NCI-H2171 treated with DMSO at 0.1 percent for 48 hours (cell line): ENCODE measurements at regions not wholly inside any gene's neighbourhood (a gene's known extent, or its start where the extent isn't known, plus 50 kb on each side); places are given as distances from the start of the nearest gene placed in this dataset.

Experiments
- DNase-seq: peaks from one replicate; lab custom pipeline; 2025; lab: John Stamatoyannopoulos, UW

DNA sequence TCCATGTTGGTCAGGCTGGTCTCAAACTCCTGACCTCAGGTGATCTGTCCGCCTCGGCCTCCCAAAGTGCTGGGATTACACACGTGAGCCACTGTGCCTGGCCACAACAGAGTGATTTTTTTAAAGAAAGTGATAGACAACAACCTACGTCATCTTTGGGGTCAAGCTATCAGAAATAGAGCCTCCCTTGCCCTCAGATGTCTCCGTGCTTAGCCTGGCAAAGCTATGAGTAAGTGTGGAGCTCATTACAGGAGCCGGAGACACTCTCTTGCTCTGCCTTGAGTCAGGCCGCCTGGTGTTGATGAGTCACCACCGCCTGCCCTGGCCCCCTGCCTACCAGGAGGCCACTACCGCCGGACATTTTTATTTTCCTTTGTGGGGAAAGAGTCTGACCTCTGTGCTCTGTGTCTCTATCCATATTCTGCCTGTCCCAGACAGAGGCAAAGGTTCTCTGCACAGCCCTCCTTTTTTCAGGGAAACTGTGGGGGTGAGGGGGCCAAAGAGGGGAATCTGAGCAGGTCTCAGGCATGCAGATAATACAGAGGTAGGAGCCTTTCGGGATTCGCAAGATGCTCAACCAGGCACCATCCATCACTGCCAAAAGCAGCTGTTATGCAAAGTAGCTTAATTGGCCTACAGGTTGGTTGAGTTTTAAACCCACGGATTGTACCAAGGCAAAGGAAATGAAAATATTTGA lies 123.7 kb upstream of the CPEB4 start:
- no peak for DNase-seq

DNA sequence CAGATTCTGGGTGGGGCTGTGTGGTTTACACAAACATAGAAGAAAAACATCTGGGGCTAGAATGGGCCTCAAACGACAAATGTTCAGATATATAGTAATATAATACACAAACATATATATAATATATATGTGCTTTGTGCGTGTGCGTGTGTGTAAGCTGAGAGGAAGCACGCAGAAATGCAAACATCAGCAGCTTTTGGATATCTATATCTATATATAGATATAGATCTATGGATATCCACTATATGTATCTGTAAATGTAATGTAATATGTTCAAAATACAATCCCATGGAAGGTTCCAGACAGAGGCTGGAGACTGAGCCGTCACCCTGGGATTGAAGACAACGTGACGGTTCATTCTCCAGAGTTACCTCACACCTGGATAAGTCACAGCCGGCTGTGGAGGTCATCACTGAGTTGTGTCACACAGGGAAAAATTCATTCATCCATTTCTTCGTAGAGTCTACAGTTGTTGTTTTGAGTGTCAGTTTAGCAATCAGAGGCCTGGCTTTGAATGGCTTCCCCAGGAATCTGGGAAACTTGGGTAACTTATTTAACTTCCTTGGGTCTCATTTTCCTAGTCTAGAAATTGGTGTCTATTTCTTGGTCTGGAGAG lies 123.0 kb upstream of the CPEB4 start:
- no peak for DNase-seq

DNA sequence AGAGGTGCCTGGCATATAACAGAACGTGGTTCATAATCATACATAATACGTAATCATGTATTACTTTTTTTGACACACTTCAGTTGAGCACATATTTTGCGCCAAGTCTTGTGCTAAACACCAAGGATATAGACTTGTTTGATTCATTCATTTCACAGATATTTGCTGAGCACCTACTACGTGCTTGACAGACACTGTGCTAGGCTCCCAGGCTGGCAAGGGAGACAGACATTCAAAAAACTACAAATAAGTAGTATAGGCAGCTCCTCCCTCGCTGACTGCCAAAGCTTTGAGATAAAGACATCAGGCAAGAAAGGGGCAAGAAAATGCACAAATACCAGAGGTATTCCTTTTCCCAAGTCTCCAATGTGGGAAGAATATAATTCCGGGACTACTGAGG lies 122.5 kb upstream of the CPEB4 start:
- DNase-seq = no peak

DNA sequence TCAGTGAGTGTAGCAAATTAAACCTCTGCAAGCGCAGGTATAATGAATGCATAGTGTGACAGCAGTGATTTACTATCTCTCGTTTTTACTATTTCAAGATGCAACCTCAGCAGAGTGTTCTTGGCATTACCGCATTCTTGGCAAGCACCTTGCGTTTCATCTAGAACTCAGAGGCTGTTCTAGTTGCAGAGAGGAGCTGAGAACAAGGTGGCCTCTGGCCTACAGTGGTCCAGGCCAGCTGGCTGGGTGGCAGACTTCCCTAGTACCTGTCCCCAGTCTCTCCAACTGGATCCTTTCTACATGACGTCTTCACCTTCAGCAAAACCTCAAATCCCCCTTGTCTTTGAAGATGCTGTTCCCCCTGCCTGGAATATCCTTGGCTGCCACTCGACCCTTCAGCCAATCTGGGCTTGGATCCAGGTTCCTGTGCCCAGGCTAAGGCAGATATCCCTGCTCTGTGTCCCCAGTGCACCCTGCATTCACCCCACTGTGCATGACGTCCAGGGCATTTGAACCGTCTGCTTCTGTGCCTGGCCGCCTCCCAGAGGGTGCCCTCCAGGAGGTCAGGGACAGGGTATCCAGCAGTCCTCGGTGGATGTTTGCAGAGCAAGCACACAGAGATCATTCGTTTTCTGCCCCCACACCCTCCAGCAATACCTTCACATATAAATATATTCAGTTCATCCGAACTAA lies 120.4 kb upstream of the CPEB4 start:
- no peak for DNase-seq

DNA sequence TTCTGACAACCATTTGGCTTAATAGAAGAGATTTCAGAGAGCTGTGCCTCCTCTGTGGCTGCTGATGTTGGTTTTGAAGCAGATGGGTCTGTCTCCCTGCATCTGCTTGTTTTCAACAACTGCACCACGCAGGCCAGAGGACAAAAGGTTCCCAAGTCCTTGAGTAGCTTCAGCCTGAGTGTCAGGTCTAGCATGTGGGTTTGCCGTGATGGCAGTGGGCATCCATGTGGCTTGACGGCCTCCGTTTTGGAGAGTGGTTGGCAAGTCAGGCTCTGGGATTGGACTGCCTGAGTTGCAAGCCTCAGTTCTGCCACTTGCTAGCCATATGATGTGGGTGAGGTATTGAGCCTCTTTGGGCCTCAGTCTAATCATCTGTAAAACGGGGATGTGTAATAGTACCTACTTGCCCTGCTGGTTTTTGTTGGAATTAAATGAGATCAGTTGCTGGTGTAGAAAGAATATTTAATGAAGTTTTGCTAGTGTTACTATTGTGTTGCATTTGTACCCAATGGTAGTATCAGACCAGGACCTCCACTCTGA lies 119.8 kb upstream of the CPEB4 start:
- no peak for DNase-seq

DNA sequence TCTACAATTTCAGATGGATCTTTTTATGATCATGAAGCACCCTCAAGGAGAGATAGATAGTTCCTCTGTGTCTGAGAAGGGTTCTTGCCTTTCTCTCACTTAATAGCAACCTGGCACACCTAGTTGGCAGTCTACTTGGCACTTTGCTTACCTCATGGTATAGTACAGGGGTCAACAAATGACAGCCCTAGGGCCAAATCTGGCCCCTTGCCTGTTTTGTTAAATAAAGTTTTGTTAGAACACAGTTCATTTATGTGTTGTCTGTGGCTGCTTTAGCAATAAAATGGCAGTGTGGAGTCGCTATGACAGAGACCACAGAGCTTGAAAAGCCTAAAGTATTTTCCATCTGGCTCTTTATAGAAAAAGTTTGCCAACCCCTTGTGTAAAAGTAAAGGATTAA lies 119.3 kb upstream of the CPEB4 start:
- DNase-seq = no peak

DNA sequence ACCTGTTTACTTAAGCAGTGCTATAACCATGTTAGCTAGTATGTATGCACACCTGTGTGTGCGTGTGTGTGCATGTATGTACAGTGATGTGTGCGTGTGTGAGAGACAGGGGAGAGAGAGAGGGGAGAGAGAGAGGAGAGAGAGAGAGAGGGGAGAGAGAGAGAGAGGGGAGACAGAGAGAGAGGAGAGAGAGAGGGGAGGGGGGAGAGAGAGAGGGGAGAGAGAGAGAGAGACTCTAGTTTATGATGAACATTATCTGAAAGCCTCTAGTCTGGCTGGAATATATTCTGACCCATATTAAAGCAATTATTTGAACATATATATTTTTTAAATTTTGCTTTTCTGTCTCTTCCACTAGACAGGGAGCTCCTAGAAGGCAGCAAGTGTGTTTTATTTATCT lies 117.5 kb upstream of the CPEB4 start:
- DNase-seq = no peak

DNA sequence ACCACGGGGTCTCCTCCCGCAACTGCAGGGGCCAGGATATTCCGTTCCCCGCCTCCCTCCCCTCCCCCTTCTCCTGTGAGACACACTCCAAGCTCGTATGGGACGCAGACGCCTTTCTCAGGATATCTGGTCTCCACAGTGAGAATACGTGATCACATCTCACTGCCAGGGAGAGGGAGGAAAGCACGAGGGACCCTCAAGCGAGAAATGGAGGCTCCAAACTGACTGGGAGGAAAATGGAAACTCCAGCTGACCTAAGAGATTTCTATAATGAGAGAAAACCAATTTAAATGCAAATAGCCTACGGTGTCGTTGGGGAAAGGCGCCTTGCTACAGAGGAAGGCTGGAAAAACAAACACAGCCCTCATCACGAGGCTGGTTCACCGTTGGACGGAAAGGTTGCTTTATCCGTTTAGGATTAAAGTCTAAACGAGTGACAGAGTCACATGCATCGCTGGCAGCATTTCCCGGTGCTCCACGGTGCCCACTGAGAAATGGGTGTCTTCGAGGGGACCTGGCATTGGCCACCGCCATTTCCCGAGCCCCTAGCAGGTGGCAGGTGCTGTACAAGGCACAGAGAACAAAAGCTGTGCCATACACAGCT lies 116.9 kb upstream of the CPEB4 start:
- DNase-seq = no peak

DNA sequence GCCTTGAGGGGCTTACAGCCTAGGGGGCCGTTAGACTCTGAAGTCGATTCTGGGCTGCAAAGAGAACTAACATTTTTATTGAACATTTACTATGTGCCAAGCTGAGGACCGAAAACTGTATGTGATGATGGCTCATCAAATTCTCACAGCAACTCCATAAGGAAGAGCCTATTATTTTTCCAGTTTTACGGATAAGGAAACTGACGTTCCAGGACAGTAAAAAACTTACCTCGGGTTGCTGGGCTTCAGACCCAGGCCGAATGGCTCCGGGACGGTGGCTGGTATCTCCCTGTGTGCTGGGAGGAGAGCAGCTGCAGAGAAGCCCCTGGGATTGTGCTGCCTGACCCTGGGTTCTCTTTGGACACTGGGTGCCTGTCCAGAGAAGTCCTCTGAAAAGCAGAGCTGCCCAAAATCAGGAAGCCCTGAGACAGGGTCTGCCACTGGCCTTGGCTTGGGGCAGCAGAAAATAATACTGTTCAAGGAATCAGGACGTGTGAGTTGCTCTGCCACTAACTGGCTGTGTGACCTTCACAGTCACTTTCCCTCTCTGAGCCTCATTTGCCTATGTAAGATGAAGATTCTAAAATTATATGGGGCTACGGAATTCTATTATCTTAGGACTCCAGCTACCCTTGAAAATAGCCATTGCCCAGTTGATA lies 116.3 kb upstream of the CPEB4 start:
- DNase-seq = no peak

DNA sequence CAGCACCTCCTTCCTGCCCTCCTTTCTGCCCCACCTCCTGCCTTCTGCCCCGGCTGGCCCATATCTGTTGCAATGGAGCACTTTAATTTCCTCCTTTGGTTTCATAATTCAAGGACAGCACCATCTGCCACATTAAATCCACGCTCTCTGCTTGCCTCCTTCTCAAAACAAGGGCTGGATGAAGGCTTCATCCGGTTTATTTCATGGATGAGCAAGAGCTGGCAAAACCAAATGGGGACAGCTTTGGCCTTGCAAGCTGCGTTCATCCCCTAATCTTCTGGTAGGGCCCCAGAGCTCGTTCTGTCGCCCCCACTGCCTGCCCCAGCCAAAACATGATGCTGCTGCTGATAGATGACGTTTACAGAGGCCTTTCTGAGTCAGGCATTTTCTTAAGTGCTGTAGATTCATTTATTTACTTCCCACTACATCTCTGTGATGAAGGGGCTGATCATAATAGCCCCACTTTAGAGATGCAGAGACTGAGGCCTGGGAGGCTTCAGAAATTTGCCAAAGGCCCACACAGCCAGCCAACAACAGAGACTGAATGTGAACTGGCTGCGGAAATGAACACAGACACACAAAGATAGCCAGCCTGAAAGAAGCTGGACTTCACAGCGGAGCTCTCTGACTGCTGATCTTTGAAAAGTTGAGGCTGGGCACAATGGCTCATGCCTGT lies 115.6 kb upstream of the CPEB4 start:
- DNase-seq = peak; percentile 71

DNA sequence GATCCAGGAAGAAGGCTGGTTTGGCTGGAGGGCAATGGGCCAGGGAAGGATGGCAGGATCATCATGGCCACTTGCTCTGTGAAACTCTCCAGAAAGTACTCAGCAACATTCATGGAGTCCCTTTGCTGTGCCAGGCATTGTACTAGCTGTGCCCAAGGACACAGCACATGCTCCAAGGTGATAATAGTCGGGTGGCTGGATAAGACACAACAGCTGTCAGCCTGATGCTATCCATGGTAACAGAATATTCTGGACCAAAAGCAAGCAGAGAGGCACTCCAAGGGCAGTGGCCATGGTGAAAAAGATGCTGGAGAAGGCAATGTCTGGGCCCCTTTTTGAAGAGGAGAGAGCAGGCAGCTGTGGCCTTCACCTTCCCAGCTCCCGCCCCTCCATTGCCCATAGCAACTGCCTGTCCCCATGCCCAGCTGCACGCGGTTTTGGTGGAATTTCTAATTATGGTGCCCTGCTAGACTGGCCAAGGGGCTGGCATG lies 113.8 kb upstream of the CPEB4 start:
- DNase-seq = no peak

DNA sequence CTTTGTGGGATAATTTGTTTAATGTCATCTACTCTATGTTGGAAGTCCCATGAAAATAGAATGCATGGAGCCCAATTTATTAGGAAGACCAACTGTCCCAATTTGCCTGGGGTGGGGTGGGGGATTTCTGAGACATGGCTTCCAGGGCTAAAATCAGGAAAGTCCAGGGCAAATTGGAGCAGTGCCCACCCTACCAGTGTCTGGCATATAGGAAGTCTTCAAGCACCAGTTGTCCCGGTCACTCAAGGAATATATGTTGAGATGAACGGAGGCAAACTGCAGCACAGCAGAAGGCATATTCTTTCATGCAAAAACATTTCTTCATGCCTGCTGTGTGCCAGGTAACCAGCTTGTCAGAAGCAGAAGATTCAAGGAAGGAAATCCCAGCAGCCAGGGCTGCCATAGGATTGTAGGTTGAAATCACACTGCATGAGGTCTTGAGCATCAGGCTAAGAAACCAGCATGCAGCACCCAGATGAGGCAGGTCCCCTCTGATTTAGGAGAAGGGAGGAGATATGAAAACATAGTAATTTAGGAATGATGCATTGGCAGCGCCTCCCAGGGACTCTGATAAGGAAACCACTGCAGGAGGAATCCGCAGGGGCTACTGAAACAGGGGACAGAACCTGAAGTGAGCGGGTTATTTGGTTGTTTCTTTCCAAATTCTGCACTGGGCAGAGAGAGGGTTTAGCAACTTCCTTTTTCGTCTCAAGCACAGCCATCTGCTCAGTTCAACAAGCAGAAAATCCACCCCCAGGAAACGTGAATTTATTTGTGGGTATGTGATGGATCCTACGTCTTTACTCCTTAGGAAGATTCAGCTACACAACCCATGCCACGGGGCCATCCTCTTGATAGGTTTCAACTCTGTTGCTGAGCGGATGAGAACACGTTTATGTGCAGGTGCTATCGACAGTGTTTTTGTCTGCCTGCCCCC lies 112.6 kb upstream of the CPEB4 start:
- no peak for DNase-seq

DNA sequence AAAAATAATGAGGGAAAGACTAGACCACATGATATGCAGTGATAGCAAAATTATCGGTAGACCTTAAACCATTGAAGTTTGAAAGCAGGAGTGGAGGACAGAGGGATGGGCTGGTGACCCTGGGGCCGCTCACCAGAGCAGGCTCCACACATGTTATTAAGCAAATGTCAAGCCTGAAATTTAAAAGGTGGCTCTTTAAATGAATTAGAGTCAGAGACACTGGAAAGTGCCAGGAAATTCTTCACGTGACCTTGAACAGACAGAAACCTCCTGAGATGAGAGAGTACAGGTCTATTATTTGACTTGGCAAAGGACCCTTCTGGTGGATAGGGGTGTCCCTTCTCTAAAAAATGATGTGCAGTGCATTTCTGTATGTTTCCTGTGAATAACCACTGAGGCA lies 111.0 kb upstream of the CPEB4 start:
- DNase-seq = no peak

DNA sequence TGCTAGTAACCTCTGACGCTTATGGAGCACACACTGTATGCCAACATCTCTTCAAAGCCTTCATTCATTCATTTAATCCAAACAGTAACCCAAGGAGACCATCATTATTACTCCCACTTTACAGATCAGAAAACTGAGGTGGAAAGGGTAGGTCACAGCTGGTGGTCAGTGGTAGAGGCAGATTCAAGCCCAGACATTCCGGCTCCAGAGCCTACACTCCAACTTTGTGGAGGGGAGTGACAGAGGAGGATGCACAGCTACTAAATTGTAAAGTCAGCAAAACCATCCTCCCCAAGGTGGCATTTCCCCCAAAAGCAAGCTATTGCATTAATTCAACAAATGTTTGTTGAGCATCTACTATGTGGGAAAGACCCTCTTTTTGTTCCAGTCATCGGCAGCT lies 110.5 kb upstream of the CPEB4 start:
- no peak for DNase-seq

DNA sequence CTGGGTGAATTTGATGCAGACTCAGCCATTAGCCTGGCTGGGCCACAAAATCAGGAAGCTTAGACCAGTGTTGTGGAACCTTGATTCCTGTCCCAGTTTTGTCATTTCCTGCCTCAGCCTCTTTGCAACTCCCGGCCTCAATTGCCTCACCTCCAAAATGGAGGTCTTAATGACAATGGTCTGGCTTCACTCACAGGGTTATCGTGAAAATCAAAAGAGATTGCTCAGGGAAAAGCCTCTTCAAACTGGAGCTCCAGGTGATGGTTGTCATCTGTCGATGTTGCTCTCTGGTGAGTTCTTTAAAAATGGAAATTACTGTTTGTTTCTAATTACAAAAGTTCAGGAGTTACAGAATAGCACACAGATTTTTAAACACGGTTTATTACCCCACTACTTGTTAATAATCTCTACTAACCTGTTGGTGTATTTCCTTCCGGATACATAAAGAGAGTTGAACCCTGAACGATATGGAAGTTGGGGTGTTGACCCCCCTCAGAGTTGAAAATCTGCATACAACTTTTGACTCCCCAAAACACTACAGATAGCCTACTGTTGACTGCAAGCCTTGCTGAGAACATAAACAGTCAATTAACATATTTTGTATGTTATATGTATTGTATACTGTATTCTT lies 109.9 kb upstream of the CPEB4 start:
- DNase-seq = no peak

DNA sequence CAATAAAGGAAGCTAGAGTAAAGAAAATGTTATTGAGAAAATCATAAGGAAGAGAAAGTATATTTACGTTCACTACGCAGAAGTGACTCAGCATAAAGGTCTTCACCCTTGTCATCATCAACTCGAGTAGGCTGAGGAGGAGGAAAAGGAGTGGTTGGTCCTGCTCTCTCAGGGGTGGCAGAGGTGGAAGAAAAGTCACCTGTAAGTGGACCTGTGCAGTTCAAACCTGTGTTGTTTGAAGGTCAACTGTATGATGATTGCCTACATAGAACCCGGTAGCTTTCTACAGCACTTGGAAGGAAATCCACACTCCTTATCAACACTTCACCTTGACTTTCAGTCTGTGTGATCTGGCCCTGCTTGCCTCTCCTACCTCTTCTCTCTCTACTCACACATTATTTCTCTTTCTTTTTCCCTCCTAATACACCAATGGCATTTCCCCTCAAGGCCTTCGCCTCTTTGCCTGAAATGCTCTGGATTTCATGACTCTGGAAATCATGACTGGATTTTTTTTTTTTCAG lies 109.3 kb upstream of the CPEB4 start:
- no peak for DNase-seq

DNA sequence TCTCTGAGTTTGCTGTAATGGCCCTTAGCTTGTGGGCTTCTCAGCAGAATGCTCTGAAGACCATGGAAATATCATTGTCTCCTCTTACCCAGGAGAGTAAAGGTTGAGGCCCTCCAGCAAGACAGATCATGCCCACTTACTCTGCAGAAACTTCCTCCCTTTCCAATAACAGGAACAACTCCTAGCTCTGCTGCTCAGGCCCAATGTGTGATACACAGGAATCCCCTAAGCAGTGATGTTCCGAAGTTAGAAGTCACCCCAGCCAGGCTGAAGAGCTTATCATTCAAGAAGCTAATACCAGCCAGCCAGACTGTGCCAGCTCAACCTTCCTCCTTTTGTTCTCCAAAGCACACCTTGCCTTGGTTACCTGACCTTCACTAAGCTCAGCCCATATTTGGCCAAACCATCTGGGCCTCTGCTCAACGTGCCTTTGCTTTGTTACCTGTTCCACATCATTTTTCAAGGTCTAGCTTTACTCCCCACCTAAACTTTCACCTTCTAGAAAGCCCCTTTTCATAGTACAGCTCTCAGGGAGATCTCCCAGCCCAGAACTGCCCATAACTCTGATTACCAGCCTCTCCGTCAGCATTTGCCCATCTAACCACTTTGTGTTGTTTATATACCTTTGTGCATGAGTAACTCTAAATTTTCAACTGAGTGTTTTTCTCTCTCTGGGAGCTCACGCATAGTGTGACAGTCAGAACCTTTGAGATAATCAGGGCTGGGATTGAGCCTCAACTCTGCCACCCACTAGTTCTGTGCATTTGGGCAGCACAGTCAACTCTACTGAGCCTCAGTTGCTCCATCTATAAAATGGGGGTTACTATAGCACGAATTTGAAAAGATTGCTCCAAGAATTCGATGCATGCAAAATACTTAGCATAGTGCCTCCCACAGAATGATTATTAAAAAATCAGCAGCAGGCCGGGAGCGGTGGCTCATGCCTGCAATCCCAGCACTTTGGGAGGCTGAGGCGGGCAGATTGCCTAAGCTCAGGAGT lies 107.6 kb upstream of the CPEB4 start:
- DNase-seq = no peak

DNA sequence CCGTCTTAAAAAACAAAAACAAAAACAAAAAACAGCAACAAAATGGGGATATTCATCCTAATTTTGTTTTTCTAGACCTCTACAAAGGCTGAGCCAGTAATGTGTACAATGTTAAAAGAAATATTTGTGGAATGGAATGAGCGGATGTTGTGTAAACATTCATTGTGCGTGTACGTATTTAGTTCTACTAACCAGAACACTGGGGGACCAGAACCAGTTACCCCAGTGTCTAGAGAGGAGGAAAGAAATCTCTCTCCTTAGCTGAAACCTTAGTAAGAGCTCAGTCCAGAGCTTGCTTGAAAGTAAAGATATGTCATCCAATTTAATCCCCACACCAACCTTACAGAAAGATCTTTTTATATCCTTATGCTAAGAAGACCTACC lies 106.7 kb upstream of the CPEB4 start:
- no peak for DNase-seq
